Left lobe of liver (tissue), 2 donors: ENCODE measurements at regions not wholly inside any gene's neighbourhood (a gene's known extent, or its start where the extent isn't known, plus 50 kb on each side); places are given as distances from the start of the nearest gene placed in this dataset.
"Not testable (repeated sequence)": the region's sequence is repeated elsewhere in the genome, so short reads cannot be mapped to it uniquely, and the experiment has no call there.

ENCODE experiments used
- ATAC-seq: fragments of 200-7000 bp; cut with Tn5 transposase; one replicate; pipeline ENCODE4 v1.9.1; 2020; ENCODE audit warnings: mild to moderate bottlenecking, moderate library complexity
- DNase-seq: peaks from one replicate; pipeline ENCODE4 v3.0.0-alpha.2; 2020; ENCODE audit warnings: low spot score
- donor health status: DM: no; HTN: no; CAD: no; lungs with moderate emphysema.
- donor health status: DM: no; HTN: yes; CAD: no.

- no peak for ATAC-seq
- DNase-seq, result no peak
Measured at GRCh38 chr16:26497896-26498295, 568.8 kb upstream of the C16orf82 start.

- ATAC-seq (no peak), DNase-seq (no peak)
Measured at GRCh38 chr16:26500326-26500725, 566.4 kb upstream of the C16orf82 start.

GRCh38 chr16:26505496-26505895 is 561.2 kb upstream of the C16orf82 start:
- no peak for DNase-seq

GRCh38 chr16:26508946-26509345 is 557.8 kb upstream of the C16orf82 start:
- DNase-seq, result not testable (repeated sequence)
- ATAC-seq, result peak; percentile 69

More at GRCh38 chr16:26505496-26505895, 561.2 kb upstream of the C16orf82 start:
- ATAC-seq, result no peak

- peak; percentile 44 for ATAC-seq
Measured at GRCh38 chr16:26510924-26511323, 555.8 kb upstream of the C16orf82 start.

GRCh38 chr16:26511463-26511862 is 555.3 kb upstream of the C16orf82 start:
- DNase-seq (no peak), ATAC-seq (no peak)

More at GRCh38 chr16:26510924-26511323, 555.8 kb upstream of the C16orf82 start:
- no peak for DNase-seq

- DNase-seq (no peak), ATAC-seq (no peak)
Measured at GRCh38 chr16:26521626-26522025, 545.1 kb upstream of the C16orf82 start.

- ATAC-seq (no peak), DNase-seq (no peak)
Measured at GRCh38 chr16:26524281-26524680, 542.4 kb upstream of the C16orf82 start.

- ATAC-seq (no peak), DNase-seq (no peak)
Measured at GRCh38 chr16:26524846-26525245, 541.9 kb upstream of the C16orf82 start.

- no peak for ATAC-seq
Measured at GRCh38 chr16:26525856-26526255, 540.9 kb upstream of the C16orf82 start.

GRCh38 chr16:26526633-26527032 is 540.1 kb upstream of the C16orf82 start:
- ATAC-seq (no peak), DNase-seq (no peak)

More at GRCh38 chr16:26525856-26526255, 540.9 kb upstream of the C16orf82 start:
- DNase-seq, result no peak

- DNase-seq, result peak; percentile 88
- ATAC-seq, result peak; percentile 95
Measured at GRCh38 chr16:26530584-26531289, 536.0 kb upstream of the C16orf82 start.

- DNase-seq (no peak), ATAC-seq (peak; percentile 28)
Measured at GRCh38 chr16:26531290-26531730, 535.4 kb upstream of the C16orf82 start.

- no peak for DNase-seq
- no peak for ATAC-seq
Measured at GRCh38 chr16:26532456-26532855, 534.3 kb upstream of the C16orf82 start.

GRCh38 chr16:26542198-26542597 is 524.5 kb upstream of the C16orf82 start:
- no peak for ATAC-seq
- no peak for DNase-seq

GRCh38 chr16:26546573-26546972 is 520.2 kb upstream of the C16orf82 start:
- no peak for ATAC-seq
- DNase-seq, result no peak

- ATAC-seq, result no peak
Measured at GRCh38 chr16:26547681-26548080, 519.0 kb upstream of the C16orf82 start.

GRCh38 chr16:26550111-26550610 is 516.6 kb upstream of the C16orf82 start:
- DNase-seq, result no peak
- no peak for ATAC-seq

More at GRCh38 chr16:26547681-26548080, 519.0 kb upstream of the C16orf82 start:
- no peak for DNase-seq

GRCh38 chr16:26554030-26554429 is 512.7 kb upstream of the C16orf82 start:
- ATAC-seq (no peak), DNase-seq (no peak)

GRCh38 chr16:26561303-26561702 is 505.4 kb upstream of the C16orf82 start:
- DNase-seq (no peak), ATAC-seq (no peak)

GRCh38 chr16:26563018-26563417 is 503.7 kb upstream of the C16orf82 start:
- no peak for ATAC-seq
- no peak for DNase-seq

GRCh38 chr16:26567356-26567755 is 499.4 kb upstream of the C16orf82 start:
- no peak for DNase-seq
- no peak for ATAC-seq

- ATAC-seq (peak; percentile 92), DNase-seq (no peak)
Measured at GRCh38 chr16:26569793-26570192, 496.9 kb upstream of the C16orf82 start.
